Mesenchymal stem cell (in vitro differentiated cells and primary cell): ENCODE measurements at regions not wholly inside any gene's neighbourhood (a gene's known extent, or its start where the extent isn't known, plus 50 kb on each side); places are given as distances from the start of the nearest gene placed in this dataset.

Source experiments
- DNase-seq: peaks from one replicate; pipeline ENCODE4 v3.0.0-alpha.2; 2013
- H2AFZ ChIP-seq: one replicate; pipeline ENCODE4 v1.6.1; 2013; ENCODE audit warnings: low read depth, mild to moderate bottlenecking, control low read depth, inconsistent platforms, low read length, moderate library complexity
- H2AK5ac ChIP-seq: 2 replicates; pipeline ENCODE4 v1.6.1; 2013; ENCODE audit warnings: low read length, moderate library complexity, mild to moderate bottlenecking, inconsistent platforms; ENCODE audit not compliant: severe bottlenecking
- H2BK120ac ChIP-seq: one replicate; pipeline ENCODE4 v1.6.1; 2013; ENCODE audit warnings: low read depth, mild to moderate bottlenecking, inconsistent platforms, low read length, moderate library complexity
- H2BK12ac ChIP-seq, 2 experiments: one replicate each; pipeline ENCODE4 v1.6.1; 2013; ENCODE audit warnings: inconsistent platforms in 2 of 2, low read length in 2 of 2, mild to moderate bottlenecking in 2 of 2, moderate library complexity in 2 of 2, control low read depth in 1 of 2
- H2BK15ac ChIP-seq: one replicate; pipeline ENCODE4 v1.6.1; 2013; ENCODE audit warnings: mild to moderate bottlenecking, low read depth, inconsistent platforms; ENCODE audit not compliant: poor library complexity, severe bottlenecking
- H2BK5ac ChIP-seq: 2 replicates; pipeline ENCODE4 v1.6.1; 2013; ENCODE audit warnings: low read depth, mild to moderate bottlenecking, low read length, control low read depth, inconsistent platforms; ENCODE audit not compliant: poor library complexity, severe bottlenecking
- H3K14ac ChIP-seq, 2 experiments: one replicate each; pipeline ENCODE4 v1.6.1; 2013; ENCODE audit warnings: inconsistent platforms in 2 of 2, low read length in 2 of 2, control low read depth in 1 of 2, mild to moderate bottlenecking in 1 of 2, moderate library complexity in 1 of 2
- H3K18ac ChIP-seq, 2 experiments: one replicate each; pipeline ENCODE4 v1.6.1; 2013; ENCODE audit warnings: inconsistent platforms in 2 of 2, low read length in 2 of 2, control low read depth in 1 of 2, low read depth in 1 of 2, mild to moderate bottlenecking in 1 of 2
- H3K23ac ChIP-seq, 2 experiments: one replicate each; pipeline ENCODE4 v1.6.1; 2013; ENCODE audit warnings: inconsistent platforms in 2 of 2, low read length in 2 of 2, mild to moderate bottlenecking in 2 of 2, moderate library complexity in 2 of 2, control low read depth in 1 of 2
- H3K27ac ChIP-seq: 2 replicates; pipeline ENCODE4 v1.5.1; 2013; ENCODE audit warnings: mild to moderate bottlenecking, moderate library complexity, low read length, control low read depth, inconsistent platforms; ENCODE audit not compliant: poor library complexity, severe bottlenecking
- H3K27me3 ChIP-seq, 2 experiments: 2 replicates each; pipeline versions ENCODE4 v1.6.1 to v1.7.0; 2013; ENCODE audit warnings: low read length in 2 of 2, mild to moderate bottlenecking in 2 of 2, moderate library complexity in 2 of 2, control low read depth in 1 of 2, inconsistent platforms in 1 of 2; ENCODE audit not compliant: control insufficient read depth in 1 of 2, insufficient read depth in 1 of 2
- H3K36me3 ChIP-seq, 2 experiments: 2 replicates each; pipeline versions ENCODE4 v1.6.1 to v1.7.0; 2013; ENCODE audit warnings: low read length in 2 of 2, control low read depth in 1 of 2, inconsistent platforms in 1 of 2, low read depth in 1 of 2, mild to moderate bottlenecking in 1 of 2; ENCODE audit not compliant: insufficient read depth in 2 of 2, control insufficient read depth in 1 of 2
- H3K4ac ChIP-seq, 2 experiments: one replicate each; pipeline ENCODE4 v1.6.1; 2013; ENCODE audit warnings: inconsistent platforms in 2 of 2, low read length in 2 of 2, mild to moderate bottlenecking in 2 of 2, moderate library complexity in 2 of 2, control low read depth in 1 of 2, low read depth in 1 of 2
- H3K4me1 ChIP-seq: 2 replicates; pipeline ENCODE4 v1.6.1; 2013; ENCODE audit warnings: low read depth, low read length, control low read depth; ENCODE audit not compliant: control insufficient read depth, insufficient read depth
- H3K4me2 ChIP-seq: 2 replicates; pipeline ENCODE4 v1.6.1; 2013; ENCODE audit warnings: low read length, mild to moderate bottlenecking, inconsistent platforms; ENCODE audit not compliant: poor library complexity, severe bottlenecking
- H3K4me3 ChIP-seq, 2 experiments: 2 replicates each; pipeline versions ENCODE4 v1.5.1 to v1.7.0; 2013; ENCODE audit warnings: low read length in 2 of 2, mild to moderate bottlenecking in 2 of 2, control low read depth in 1 of 2, low read depth in 1 of 2; ENCODE audit not compliant: insufficient read depth in 1 of 2
- H3K79me1 ChIP-seq: replicated peaks from 2 replicates; pipeline ENCODE4 v1.6.1; 2013; ENCODE audit warnings: mild to moderate bottlenecking, control low read depth, low read length, inconsistent platforms; ENCODE audit not compliant: poor library complexity, severe bottlenecking
- H3K9ac ChIP-seq: 2 replicates; pipeline ENCODE4 v1.7.0; 2013; ENCODE audit warnings: mild to moderate bottlenecking, low read length, moderate library complexity
- H3K9me3 ChIP-seq: 2 replicates; pipeline ENCODE4 v1.7.0; 2013; ENCODE audit warnings: mild to moderate bottlenecking, low read length; ENCODE audit not compliant: control insufficient read depth
- H4K8ac ChIP-seq: one replicate; pipeline ENCODE4 v1.6.1; 2013; ENCODE audit warnings: inconsistent platforms, mild to moderate bottlenecking, low read length, moderate library complexity
- H4K91ac ChIP-seq: one replicate; pipeline ENCODE4 v1.6.1; 2013; ENCODE audit warnings: mild to moderate bottlenecking, low read length, inconsistent platforms
- WGBS: methylation state at CpG from one replicate; pipeline ENCODE4 v1.1.7; 2013; ENCODE audit warnings: mixed read lengths; 5-methylcytosine and 5-hydroxymethylcytosine counted together

- H3K23ac ChIP-seq: no peak overlapping the region
- no peaks in the 10 kb centered on the region for H3K4me1 ChIP-seq
- no peak overlapping the region for H2BK15ac ChIP-seq
- H3K79me1 ChIP-seq: no peaks in the 10 kb centered on the region
- no peaks in the 10 kb centered on the region for H3K27me3 ChIP-seq
- H3K14ac ChIP-seq: peak overlapping the region in 1 of 2 experiments; percentile 77
- no peak for DNase-seq
- H2AK5ac ChIP-seq: no peak overlapping the region
- WGBS: 87% methylated on average over 10 of the region's 10 CpGs
- H3K4me3 ChIP-seq: no peak overlapping the region
- H2BK120ac ChIP-seq: no peak overlapping the region
- H2BK5ac ChIP-seq: no peak overlapping the region
- H3K36me3 ChIP-seq: no peaks in the 10 kb centered on the region
- no peak overlapping the region for H4K8ac ChIP-seq
- H3K4ac ChIP-seq: no peak overlapping the region
- no peak overlapping the region for H3K18ac ChIP-seq
- H3K9ac ChIP-seq: no peak overlapping the region
- no peak overlapping the region for H2AFZ ChIP-seq
- H2BK12ac ChIP-seq: no peak overlapping the region
- no peaks in the 10 kb centered on the region for H3K9me3 ChIP-seq
- H3K27ac ChIP-seq: no peak overlapping the region
- H3K4me2 ChIP-seq: no peak overlapping the region
- H4K91ac ChIP-seq: no peak overlapping the region
Measured at GRCh38 chr3:43883729-43884396, 193.1 kb downstream of the ABHD5 start.

- no peak overlapping the region for H3K27ac ChIP-seq
- no peaks in the 10 kb centered on the region for H3K27me3 ChIP-seq
- H3K23ac ChIP-seq: no peak overlapping the region
Measured at GRCh38 chr3:43884581-43884980, 193.8 kb downstream of the ABHD5 start.

GRCh38 chr3:43885908-43886618, 195.3 kb downstream of the ABHD5 start:
- H4K8ac ChIP-seq: no peak overlapping the region
- no peaks in the 10 kb centered on the region for H3K79me1 ChIP-seq
- 91% methylated on average over 1 of the region's 3 CpGs for WGBS
- H2AK5ac ChIP-seq: no peak overlapping the region
- no peak overlapping the region for H3K9ac ChIP-seq
- H3K14ac ChIP-seq: no peak overlapping the region
- no peak overlapping the region for H2BK5ac ChIP-seq
- H3K27me3 ChIP-seq: no peaks in the 10 kb centered on the region
- no peak overlapping the region for H2BK120ac ChIP-seq
- H4K91ac ChIP-seq: no peak overlapping the region
- peak overlapping the region in 1 of 2 experiments; percentile 12 for H3K18ac ChIP-seq
- H3K4ac ChIP-seq: no peak overlapping the region
- no peaks in the 10 kb centered on the region for H3K9me3 ChIP-seq
- no peak overlapping the region for H3K4me2 ChIP-seq
- no peak overlapping the region for H2BK15ac ChIP-seq
- H3K27ac ChIP-seq: no peak overlapping the region
- H2AFZ ChIP-seq: no peak overlapping the region
- no peak overlapping the region for H3K4me3 ChIP-seq
- no peak overlapping the region for H2BK12ac ChIP-seq
- H3K23ac ChIP-seq: no peak overlapping the region
- H3K36me3 ChIP-seq: no peaks in the 10 kb centered on the region
- no peak for DNase-seq
- H3K4me1 ChIP-seq: no peaks in the 10 kb centered on the region

More at GRCh38 chr3:43884581-43884980, 193.8 kb downstream of the ABHD5 start:
- Histone ChIP-seq H2BK15ac (no peak overlapping the region), H3K36me3 (no peaks in the 10 kb centered on the region), H3K4me3 (no peak overlapping the region), H3K4me2 (no peak overlapping the region), H2BK120ac (no peak overlapping the region), H3K4ac (no peak overlapping the region), H4K91ac (no peak overlapping the region), H3K9me3 (no peaks in the 10 kb centered on the region), H2AK5ac (no peak overlapping the region), H4K8ac (no peak overlapping the region), H3K9ac (no peak overlapping the region), H2BK12ac (no peak overlapping the region), H2BK5ac (no peak overlapping the region), H2AFZ (no peak overlapping the region), H3K79me1 (no peaks in the 10 kb centered on the region), H3K18ac (no peak overlapping the region), H3K4me1 (no peaks in the 10 kb centered on the region), H3K14ac (no peak overlapping the region)
- WGBS: 92% methylated on average over 7 of the region's 7 CpGs
- no peak for DNase-seq

- Histone ChIP-seq H2AFZ (no peak overlapping the region), H3K14ac (no peak overlapping the region), H3K4ac (no peak overlapping the region), H4K8ac (no peak overlapping the region), H2BK5ac (no peak overlapping the region), H2AK5ac (no peak overlapping the region), H3K9me3 (no peaks in the 10 kb centered on the region), H3K4me3 (no peak overlapping the region), H3K27me3 (no peaks in the 10 kb centered on the region), H2BK12ac (no peak overlapping the region), H2BK15ac (no peak overlapping the region), H2BK120ac (no peak overlapping the region), H3K9ac (no peak overlapping the region), H3K36me3 (no peaks in the 10 kb centered on the region), H3K4me2 (no peak overlapping the region), H3K23ac (no peak overlapping the region), H4K91ac (no peak overlapping the region), H3K18ac (no peak overlapping the region), H3K79me1 (no peaks in the 10 kb centered on the region), H3K4me1 (peaks cover 10% of the 10 kb centered on the region), H3K27ac (no peak overlapping the region)
- DNase-seq: no peak
- WGBS: 83% methylated on average over 4 of the region's 6 CpGs
Measured at GRCh38 chr3:43892061-43892460, 201.3 kb downstream of the ABHD5 start.
